Stimulated activated CD4-positive, alpha-beta T cell treated with anti-CD3 and anti-CD28 coated beads, Interleukin-12 subunit alpha, Interleukin-12 subunit beta, amount 100 ng/mL, for 48 hours (primary cell): ENCODE measurements at regions not wholly inside any gene's neighbourhood (a gene's known extent, or its start where the extent isn't known, plus 50 kb on each side); places are given as distances from the start of the nearest gene placed in this dataset.

Experiments
- DNase-seq, 3 donors: peaks; one replicate each; pipeline ENCODE4 v3.0.0-alpha.2; 2020; ENCODE audit warnings: low read depth in 2 of 3, low spot score in 1 of 3

DNA sequence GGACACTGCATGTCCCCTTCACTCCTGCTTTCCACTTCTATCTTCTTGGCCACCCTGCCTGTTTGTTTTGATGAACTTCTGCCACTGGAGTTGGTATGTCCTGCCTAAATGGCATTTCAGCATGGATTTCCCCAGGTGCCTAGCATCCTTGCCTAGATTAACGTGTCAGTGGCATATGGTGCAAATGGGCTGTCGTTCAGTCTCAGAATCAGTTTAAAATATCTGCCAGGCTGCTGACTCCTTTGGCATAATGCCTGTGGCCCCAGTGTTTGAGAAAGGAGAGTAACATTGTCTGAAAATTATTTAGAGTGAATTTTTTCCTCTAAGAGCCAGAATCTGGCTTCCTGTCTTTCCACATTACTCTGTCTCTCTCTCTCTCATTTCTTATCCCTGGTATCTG, 64.9 kb upstream of the BARHL2 start:
- no peak for DNase-seq

DNA sequence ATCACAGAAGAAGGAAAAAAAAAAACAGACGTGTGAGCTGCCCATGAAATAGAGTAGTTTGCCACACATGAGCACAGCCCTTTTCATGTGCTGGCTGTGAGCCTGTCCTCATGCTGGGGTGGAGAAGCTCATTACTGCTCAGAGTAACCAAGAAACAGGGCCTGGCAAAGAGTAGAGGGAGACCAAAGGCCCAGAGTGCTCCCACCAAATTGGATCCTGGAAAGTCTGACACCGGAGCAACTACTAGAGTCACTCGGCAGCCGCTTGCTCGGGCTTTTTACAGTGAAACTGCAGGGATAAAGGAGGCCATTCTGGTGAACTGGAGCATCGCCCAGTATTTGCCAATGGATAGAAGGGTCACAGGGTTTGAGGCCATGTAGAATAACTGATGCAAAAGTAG, 64.4 kb upstream of the BARHL2 start:
- no peak for DNase-seq

DNA sequence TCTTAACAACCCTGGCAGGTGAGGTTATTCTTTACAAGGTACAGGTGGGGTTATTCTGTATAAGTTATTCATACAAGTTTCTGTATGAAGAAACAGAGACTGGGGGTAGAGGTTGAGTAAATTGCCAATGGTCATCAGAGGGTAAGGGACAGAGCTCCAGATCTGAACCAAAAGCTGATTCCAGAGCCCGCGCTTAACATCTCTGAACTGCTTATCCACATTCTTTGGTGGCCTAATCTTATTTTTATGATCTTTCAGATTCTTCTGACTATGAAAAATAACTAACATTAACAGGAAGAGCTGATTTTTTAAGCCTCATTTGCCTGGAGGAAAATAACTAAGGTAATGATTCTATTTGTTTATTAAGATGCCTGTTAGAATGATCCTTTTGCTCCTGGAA, 63.9 kb upstream of the BARHL2 start:
- no peak for DNase-seq

DNA sequence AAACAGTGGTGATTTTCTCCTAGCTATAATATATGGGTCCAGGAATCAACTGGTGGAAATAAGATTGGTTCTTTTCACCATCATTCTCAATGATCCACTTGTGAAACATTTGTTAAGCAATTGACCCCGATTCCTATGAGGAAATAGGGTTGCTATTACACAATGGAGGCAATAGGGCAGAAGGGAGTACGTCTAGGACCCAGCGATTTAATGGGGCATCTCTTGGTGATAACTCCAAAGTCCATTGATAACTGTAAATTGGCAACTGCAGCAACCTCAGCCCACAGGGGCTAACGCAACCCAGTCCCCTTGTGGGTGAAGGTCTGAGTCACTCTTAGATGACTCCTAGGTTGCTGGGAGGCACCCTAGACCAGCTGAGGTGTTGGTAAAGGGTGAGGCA, 62.5 kb upstream of the BARHL2 start:
- no peak for DNase-seq

DNA sequence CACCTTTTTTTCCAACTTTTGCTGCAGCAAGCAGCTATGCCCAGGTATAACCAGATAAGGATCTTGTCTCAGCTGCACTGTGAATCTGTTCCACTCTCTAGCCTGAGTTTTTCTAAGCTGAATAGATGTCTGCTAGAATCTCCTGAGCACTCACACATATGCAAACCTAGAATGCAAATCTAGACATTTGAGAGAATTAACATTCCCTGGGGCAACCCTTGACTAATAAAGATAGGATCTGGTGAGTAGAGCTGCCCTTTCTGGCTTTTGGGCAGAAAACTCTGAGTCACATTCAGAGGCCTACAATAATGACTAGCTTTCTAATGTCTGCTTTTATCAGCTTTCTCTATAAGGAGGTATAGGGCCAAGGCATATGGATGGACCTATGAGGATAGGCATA, 61.4 kb upstream of the BARHL2 start:
- no peak for DNase-seq

DNA sequence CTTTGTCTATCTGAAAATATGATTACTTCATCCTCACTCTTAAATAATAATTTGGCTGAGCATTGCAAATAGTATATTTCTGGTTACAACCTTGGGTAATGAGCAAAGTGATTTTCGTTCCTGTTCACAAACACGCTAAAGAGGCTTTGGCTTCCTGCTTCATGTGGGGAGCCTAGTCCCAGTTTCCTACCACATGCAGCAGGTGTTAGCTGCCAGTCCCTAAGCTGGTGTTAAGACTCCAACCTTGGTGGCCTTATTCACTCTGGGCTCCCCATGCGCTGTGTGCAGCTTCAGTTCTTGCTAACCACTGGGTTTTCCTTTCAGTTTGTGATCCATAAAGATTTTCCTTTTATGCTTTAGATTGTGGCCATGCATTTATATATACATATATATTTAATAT, 56.7 kb upstream of the BARHL2 start:
- no peak for DNase-seq

DNA sequence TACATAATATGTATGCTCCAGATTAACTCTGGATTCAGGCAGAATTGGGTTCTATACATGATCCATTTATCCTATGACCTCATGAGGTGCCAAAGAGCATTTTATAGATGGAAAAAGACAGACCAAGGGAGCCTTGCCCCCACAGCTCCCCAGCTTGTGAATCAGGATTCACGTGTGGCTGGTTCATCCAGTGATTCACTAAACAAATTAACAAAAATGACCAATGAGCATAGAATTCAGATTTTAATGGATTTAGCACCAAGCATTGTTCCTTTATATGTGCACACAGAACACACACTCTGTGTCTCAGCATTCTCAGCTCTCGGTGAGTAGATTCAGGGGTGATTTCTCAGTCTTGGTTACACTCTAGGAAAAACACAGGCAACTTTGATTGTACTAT, 51.7 kb upstream of the BARHL2 start:
- no peak for DNase-seq

DNA sequence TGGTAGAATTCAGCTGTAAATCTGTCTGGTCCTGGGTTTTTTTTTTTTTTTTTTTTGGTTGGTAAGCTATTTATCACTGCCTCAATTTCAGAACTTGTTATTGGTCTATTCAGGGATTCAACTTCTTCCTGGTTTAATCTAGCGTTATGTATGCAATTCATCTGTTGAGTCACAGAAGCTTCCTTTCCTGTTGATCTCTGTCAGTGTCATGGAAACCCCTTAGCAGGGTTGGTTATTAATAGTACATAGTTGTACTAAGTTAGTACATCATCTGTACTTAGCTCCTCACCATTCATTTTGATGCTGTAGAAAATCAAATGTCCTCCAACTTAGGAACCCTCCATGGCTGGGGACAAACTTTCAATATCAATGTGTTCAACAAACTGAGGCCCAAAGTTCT, 51.0 kb upstream of the BARHL2 start:
- no peak for DNase-seq
